Stimulated activated CD8-positive, alpha-beta memory T cell treated with anti-CD3 and anti-CD28 coated beads, Interleukin-2, amount 100 ng/mL, for 48 hours (primary cell): ENCODE measurements at regions not wholly inside any gene's neighbourhood (a gene's known extent, or its start where the extent isn't known, plus 50 kb on each side); places are given as distances from the start of the nearest gene placed in this dataset.
"Not testable (repeated sequence)": the region's sequence is repeated elsewhere in the genome, so short reads cannot be mapped to it uniquely, and the experiment has no call there.

ENCODE experiments used
- DNase-seq, 2 donors: peaks; one replicate each; pipeline ENCODE4 v3.0.0-alpha.2; 2020; ENCODE audit warnings: low read depth in 2 of 2

DNA sequence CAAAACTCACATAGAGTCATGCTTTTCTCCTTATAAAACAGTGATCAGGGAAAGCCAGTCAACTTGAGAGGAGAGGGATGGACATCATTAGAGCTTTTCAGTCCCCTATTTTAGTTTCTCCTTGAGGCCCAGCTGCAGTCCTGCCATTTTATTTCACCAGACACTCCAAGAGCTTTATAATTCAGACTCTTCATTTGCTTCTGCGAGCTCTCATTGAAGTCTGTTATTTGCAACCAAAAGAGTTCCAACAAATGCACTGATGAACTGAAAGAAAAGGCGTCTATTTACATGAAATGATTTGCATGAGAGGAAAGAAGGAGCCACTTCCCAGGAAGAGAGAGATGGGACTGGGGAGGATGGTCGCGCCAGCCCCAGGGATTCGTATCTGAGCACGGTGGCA is 86.8 kb downstream of the NDUFA12 start:
- DNase-seq, result no peak

DNA sequence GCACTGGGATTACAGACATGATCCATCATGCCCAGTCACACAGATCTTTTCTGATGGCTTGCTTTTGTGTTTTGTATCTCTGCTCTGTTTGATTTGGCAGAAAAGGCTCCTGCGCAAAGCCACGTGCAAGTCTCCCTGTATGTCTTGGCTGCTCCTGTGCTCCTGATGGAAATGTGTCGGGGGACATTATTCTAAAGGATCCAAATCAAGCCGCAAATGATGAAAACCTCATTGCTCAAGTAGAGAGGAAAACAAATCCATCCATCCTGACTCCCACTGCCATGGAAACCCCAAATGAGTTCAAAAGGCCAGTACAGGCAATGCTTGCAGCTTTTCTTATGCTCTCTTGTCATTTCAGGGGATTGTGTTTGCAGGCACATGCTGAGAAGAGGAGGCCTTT is 93.8 kb downstream of the NDUFA12 start:
- no peak for DNase-seq

DNA sequence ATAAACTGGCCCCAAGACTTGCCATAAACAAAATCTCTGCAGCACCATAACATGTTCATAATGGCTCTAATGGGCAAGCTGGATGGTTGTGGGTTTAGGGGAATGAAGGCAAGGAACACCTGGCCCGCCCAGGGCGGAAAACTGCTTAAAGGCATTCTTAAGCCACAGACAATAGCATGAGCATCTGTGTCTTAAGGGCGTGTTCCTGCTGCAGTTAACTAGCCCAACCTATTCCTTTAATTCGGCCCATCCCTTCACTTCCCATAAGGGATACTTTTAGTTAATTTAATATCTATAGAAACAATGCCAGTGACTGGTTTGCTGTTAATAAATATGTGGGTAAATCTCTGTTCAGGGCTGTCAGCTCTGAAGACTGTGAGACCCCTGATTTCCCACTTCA is 97.7 kb downstream of the NDUFA12 start:
- DNase-seq, result not testable (repeated sequence)

DNA sequence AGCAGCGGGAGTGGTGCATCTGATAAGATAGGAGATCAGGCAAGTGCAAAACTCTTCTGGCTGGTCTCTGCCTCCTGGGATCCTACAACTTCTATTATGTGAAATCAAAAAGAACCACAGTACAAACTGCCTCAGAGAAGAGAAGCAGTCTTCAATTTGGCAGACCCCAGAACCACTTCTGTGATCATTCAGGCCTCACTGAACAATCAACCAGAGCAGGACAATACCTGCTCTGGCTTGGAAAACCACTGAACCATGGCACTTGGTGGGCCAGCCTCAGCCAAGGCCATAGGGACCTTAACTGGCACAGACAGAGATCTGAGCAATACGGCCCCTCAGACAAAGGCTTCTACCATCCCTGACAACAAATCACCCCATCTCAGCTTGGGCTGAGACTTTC is 103.0 kb downstream of the NDUFA12 start:
- DNase-seq, result no peak

DNA sequence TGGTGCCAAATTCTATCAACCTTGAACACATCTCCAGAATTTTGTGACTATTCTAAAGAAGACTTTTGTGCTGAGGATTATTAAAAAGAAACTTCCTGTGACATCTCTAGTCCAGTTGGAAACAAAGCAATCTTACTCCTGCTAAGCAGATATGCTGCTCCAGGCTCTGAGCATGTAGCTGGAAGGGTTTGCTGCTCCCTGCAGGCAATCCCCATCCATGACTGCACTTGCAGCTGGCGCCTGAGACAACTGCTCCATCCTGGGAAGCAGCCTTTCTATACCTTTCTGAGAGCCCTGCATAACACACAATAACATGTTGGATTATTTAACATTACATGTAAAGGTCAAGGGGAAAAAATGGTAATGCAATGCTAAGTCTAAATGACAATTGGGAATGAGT is 105.1 kb downstream of the NDUFA12 start:
- no peak for DNase-seq

DNA sequence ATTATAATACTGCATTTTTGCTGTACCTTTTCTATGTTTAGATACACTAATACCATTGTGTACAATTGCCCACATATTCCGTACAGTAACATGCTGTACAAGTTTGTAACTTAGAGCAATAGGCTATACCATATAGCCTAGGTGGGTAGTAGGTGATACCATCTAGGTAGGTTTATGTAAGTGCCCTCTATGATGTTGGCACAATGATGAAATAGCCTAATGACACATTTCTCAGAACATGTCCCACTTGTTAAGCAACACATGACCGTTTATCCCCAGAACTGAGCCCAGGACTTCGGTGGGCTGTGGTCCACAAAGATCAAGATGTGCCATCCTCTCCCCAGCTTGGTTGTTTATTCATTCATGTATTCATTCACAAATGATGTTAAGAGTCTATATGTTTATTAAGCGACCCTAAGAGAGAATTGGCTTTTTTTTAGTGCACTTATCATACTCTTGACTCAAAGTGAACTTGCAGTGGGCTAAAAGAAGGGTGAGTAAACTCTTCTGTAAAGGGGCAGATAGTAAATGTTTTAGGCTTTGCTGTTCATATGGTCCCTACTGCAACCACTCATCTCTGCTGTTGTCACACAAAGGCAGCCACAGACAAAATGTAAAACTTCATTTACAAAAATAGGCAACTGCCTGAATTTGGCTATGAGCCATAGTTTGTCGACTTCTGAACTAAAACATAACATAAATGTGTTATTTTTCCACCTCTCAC is 110.8 kb downstream of the NDUFA12 start:
- no peak for DNase-seq

DNA sequence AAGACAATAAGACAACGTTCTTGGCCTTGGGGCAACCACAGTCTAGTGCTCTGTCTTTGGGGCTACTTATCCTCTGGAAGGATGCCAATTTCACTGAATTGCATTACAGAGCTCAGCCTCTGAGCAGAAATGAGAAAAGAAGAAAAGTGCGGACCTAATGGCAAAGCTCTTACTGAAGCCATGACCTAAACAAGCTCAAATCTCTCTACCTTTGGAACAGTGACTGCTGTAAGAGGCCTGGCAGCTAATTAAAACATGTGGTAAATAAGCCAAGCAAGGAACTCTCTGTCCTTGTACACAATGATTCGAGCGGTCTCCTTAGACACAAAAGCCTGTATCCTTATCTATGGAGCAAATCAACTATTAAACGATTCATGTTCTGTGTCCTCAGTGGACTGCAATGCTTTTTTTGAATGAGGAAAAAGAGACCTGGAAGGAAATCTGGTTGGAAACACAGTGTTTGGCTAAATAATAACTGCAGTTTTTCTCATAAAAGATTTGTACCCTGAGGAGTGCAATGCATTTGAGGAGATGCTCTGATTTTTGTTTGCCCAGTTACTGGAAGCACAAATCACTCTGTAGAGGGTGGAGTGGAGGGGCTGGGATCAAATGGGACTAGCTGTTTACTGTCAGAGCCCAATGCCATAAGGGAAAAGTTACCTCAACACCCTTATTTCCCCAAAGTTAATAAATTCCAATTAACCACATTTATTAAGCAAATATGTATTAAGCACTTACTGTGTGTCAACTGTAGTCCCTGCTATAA is 113.9 kb downstream of the NDUFA12 start:
- no peak for DNase-seq

DNA sequence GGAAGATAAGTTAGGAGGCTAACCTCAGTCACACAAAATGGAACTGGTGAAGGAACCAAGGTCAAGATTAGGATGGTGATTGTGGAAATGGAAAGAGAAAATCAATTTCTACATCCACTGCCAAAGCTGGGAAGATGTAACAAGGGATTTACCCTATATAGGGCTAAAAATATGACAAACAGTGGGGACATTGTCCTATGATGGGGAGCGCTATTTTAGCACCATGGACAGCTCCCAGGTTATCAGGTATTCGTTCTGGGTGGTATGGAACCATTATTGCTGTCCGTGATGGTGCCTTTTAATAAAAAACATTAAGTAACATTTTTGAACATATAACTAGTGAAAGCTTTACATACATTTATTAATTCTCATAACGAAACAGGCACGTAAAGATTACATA is 124.0 kb downstream of the NDUFA12 start:
- DNase-seq, result no peak

DNA sequence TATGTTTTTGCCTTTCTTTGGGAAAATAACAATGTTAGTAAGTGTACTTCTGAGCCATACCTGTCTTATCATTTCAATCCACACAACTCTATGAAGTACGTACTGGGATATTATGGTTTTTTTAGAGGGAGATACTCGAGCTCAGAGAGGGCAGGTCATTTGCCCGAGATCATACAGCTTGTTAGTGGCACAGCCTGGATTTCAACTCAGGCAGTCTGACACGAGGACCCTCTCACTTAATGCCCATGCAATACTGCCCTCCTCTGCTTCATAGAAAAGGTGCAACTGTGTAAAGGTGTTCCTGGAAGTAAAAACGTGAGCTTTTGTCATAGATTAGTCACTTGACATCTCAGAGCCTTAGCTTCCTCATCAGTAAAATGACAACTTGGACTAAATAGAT is 128.0 kb downstream of the NDUFA12 start:
- DNase-seq, result no peak

DNA sequence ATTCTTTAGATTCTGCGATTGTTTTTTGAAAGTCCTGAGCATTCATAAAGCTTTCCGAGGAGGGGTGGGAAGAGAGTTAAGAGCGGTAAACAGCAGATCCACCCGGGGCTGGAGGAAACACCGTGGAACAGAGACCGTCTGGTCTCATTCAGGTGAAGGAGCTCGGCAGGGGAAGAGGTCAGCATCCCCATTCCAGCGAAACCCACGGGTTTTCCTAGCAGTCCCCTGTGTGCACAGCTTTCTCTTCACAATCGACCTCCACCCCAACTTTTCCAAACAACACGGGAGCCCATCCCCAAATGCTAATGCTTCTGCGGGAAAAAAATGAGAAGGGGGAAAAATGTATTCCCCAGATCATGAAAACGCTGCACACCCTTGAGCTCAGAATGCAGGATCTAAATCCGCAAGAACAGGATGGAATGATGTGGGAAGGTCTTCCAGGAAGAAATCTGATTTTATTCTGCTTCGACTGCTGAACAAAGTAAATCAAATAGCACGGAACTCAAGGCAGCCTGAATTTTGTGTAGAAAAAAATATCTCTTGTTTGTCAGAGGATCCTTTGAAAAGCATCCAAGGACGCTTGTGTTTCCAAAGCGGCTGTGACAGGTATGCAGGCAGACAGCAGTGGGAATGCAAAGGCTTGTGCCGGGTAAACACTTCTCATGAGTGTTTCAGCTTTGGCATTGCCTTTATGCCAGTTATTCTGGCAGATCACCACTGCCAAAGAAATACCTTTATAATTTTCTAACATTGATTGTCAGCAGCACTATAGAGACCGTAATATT is 128.8 kb downstream of the NDUFA12 start:
- no peak for DNase-seq

DNA sequence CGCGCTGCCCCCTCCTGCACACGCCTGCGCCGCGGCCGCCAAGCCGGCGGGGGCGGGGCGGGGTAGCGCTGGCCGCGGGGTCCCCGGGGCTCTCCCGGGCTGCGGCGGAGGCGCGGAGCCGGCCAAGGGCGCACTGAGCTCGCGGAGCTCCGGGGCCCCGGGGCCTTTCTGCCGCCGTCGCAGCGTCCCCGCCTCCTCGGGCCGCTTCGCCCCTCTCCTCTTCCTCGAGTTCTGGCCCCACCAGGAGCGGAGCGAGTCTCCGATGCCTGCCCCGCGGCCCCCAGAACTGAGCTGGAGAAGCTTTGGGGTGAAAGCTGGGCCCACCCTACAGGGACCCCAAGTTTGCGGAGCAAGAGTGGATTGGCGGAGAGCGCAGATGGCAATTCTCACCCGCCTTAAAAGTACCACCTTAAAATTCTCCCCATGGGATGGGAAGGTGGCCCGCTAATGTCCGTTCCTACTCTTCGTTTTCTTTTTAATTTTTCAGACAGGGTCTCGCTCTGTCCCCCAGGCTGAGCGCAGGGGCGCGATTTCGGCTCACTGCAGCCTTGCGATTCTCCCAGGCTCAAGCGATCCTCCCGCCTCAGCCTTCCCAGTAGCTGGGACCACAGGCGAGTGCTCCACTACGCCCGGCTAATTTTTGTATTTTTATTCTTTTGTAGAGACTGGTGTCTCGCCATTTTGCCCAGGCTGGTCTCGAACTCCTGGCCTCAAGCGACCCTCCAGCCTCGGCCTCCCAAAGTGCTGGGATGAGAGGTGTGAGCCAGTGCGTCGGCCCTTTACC is 129.6 kb downstream of the NDUFA12 start:
- no peak for DNase-seq

DNA sequence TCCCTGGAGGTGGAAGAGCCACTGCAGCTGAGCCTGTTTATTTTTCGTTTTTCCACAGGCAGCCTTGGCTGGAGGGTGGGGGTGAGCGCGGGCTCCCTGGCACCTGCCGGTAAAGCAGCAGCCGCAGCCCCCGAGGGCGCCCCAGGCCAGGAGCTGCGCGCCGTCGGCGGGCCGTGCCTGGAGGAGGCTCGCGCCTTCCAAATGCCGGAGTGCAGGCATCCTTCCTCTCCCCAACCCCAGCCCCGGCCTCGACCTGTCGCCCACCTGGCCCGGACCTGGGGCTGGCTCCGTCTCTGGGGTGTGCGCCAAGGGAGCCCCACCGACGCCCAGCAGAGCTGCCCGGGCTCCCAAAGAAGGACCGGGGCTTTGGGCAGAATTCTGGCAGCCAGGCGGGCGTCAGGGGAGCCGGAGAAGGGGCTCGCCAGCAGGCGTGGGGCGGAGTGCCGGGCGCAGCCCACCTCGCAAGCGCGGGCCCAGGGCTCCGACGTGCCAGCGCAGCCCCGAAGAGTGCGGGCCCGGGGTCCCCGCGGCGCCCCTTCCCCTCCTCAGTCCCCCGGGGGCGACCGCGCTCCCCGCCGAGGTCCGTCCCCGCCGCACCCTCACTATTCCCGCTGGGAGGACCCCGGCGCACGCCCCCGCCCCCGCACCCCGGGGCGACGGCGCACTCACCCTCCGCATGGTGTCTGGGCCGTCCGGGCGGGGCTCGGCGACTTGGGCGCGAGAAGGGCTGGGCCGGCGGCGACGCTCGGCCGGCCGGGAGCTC is 130.3 kb downstream of the NDUFA12 start:
- no peak for DNase-seq

DNA sequence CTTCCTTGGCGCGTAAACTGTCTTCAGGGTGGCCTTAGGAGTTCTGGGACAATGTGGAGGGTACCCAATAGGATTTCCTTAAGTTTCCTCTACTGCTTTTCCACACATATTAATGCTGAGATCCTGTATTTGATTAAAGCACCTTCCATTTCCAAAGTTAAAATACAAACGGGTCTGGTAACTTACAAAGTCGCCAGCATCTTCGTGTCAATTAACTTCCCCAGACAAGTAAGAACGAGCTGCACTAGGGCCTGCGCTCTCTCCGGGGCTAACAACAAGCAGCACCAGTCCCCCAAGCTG is 130.9 kb downstream of the NDUFA12 start:
- no peak for DNase-seq

DNA sequence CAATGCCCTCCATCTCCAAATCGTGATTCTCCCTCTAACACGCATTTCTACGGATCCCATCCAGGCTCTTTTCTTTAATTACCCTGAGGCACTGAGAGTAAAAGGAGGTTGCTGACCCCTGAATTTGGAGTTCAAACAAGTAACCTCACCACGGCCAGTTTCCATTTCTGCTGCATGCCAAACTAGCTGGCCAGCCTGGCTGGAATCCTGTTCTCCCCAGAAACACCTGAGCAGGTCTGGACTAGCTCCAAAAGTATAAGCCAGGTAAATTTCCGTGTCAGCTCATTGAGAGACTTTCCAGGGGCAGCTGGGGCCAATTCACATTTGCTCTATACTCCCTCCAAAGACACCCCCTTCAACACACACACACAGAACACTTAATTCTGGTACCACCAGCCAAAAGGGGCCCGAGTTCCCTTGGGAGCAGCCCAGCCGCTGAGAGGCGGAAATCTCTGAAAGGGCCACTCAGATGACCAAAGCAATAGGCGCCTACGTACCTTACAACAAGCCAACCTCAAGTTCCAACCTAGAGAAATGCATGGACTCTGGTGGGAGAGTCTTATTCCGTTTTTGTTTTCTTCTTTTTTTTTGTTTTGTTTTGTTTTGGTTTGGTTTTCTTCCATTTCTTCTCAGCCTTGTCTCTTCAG is 131.4 kb downstream of the NDUFA12 start:
- no peak for DNase-seq

DNA sequence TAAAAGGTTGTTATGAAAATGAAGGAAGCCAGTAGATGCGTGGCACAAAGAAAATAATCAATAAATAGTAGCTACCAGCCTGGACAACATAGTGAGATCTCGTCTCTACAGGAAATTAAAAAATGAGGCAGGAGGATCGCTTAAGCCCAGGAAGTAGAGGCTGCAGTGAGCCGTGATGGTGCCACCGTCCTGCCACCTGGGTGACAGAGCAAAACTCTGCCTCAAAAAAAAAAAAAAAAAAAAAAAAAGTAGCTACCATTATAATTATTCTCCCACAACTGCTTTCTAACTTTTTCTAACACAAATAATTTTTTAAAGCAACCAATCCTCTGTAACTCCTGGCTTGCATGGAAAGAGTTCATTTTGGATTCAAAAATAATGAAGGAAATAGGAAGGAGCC is 133.0 kb downstream of the NDUFA12 start:
- DNase-seq, result no peak

DNA sequence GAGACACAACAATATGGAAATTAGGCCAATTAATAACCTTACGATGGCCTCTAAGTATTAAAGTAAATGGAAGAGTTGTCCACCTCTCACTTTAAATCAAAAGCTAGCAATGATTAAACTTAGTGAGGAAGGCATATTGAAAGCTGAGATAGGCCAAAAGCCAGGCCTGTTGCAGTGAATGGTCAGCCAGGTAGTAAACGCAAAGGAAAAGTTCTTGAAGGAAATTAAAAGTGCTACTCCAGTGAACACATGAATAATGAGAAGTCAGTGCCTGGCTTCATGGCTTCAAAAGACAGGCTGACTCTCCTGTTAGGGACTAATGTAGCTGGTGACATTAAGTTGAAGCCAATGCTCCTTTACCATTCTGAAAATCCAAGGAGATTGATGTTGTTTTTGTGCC is 135.3 kb downstream of the NDUFA12 start:
- no peak for DNase-seq

DNA sequence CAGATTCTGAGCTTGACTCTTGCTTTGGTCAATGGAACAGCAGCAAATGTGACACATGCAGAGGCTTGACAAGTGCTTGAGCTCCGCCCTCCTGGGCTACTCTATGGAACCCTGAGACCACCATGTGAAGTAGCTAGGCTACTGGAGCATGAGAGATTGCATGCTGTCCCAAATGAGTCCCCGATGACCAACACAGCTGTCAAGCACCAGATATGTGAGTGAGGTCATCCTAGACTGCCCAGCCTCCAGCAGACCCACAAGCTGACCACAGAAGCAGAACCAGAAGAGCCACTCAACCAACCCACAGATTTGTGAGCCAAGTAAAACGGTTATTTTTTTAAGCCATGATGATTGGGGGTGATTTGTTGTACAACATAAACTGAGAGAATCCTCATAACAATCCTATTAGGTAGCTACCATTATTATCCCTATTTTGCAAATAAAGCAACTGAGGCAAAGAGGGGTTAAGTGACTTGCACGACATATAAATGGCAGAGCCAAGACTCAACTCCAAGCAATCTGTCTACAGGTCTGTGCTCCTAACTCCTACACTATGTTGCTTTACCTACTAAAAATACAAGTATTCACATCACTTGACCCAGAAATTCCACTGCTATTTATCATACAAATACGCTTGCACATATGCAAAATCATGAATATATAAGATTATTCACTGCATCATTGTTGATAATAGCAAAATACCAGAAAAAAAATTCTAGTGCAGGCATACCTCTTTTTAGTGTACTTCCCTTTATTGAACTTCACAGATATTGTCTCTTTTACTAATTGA is 136.2 kb downstream of the NDUFA12 start:
- DNase-seq, result no peak

DNA sequence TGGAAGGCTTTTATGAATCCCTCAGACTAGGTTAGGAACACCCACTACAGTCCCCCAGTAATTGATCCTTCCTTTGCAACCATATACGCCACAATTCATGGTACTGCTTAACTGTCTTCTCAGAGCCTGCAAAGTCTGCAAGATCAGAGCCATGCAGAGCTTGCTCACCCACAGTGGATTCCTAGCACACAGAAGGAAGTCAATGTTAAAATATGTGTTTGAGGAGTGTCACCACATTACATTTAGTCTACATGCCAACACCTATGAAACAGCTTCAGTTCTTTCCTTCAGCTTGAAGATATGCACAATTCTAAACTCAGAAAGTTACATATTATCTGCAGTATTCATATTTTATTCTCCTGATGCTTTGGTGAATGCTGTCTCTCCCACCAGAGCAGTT is 138.5 kb downstream of the NDUFA12 start:
- no peak for DNase-seq

DNA sequence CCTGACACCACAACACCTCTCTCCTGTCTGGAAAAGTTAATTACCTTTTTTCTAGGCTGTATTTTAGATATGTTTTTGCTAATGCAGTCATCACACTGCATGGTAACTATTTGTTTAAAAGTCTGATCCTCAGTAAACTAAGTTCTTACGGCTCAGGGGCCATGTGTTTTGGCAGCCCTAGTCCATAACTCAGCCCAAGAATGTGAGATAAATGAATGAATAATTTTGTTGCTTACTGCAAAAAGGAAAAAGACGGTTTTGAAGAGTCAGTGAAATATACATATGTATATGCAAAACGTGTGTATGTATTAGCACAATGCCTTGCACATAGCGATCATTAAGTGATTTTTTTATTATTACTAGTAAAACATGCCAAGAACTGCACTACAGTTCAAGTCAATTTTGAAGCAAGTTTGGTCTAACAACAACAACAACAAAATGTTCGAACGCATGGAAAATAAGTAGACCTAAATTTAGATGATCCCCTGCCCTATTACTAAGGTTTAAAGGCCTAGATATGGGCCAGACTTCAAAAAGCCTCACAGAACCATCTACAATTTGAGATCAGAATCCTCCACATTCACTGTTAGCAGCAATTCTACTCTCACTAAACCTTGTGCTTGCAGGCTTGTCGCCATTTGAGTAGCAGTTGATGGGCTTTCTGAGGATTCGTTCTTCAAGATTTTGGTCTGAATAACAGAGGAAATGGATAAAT is 140.0 kb downstream of the NDUFA12 start:
- no peak for DNase-seq
